ENCODE measurements at regions not wholly inside any gene's neighbourhood (a gene's known extent, or its start where the extent isn't known, plus 50 kb on each side); places are given as distances from the start of the nearest gene placed in this dataset.
A peak's percentile ranks its signal among the peaks of the same experiment; 100 is the strongest.

- H3K27ac ChIP-seq, result no peak overlapping the region
- H3K4me1 ChIP-seq (replicated peaks in 1 of 2), result peaks cover 10 to 12% of the 10 kb centered on the region in 2 donors
- WGBS, 4 donors, result 80 to 93% (median 89%) methylated on average over 2 of the region's 2 CpGs
- H3K9me3 ChIP-seq (replicated peaks in 1 of 3), result no peaks in the 10 kb centered on the region
- H3K4me3 ChIP-seq, result no peak overlapping the region
- no peak for DNase-seq
- TF ChIP-seq CTCF (IDR thresholded peaks at IDR 0.05) (no peak), POLR2A (IDR thresholded peaks at IDR 0.05) (no peak)
- intact Hi-C loops (cut with DNase I), result no loop called here
- no peaks in the 10 kb centered on the region for H3K27me3 ChIP-seq
- no peaks in the 10 kb centered on the region for H3K36me3 ChIP-seq (replicated peaks in 1 of 2)
Observed at GRCh38 chr2:8086357-8086756, 595.5 kb upstream of the ID2 start.

- 75 to 95% (median 83%) methylated on average over 4 of the region's 4 CpGs for WGBS, 4 donors
Observed at GRCh38 chr2:8086796-8087479, 594.9 kb upstream of the ID2 start.

GRCh38 chr2:8087480-8087840, 594.4 kb upstream of the ID2 start:
- intact Hi-C loops (cut with DNase I), result no loop called here
- H3K36me3 ChIP-seq (replicated peaks in 1 of 2), result no peaks in the 10 kb centered on the region
- WGBS, 4 donors, result 69 to 100% (median 95%) methylated on average over 2 to 3 of the region's 3 CpGs
- TF ChIP-seq CTCF (IDR thresholded peaks at IDR 0.05), result no peak
- no peak for TF ChIP-seq POLR2A (IDR thresholded peaks at IDR 0.05)
- H3K4me3 ChIP-seq, result no peak overlapping the region
- peaks cover 10 to 12% of the 10 kb centered on the region in 2 donors for H3K4me1 ChIP-seq (replicated peaks in 1 of 2)
- no peak overlapping the region for H3K27ac ChIP-seq
- H3K27me3 ChIP-seq, result no peaks in the 10 kb centered on the region
- H3K9me3 ChIP-seq (replicated peaks in 1 of 3), result no peaks in the 10 kb centered on the region
- DNase-seq, result no peak

More at GRCh38 chr2:8086796-8087479, 594.9 kb upstream of the ID2 start:
- H3K4me1 ChIP-seq (replicated peaks in 1 of 2), result peaks cover 10 to 12% of the 10 kb centered on the region in 2 donors
- no peak overlapping the region for H3K27ac ChIP-seq
- H3K9me3 ChIP-seq (replicated peaks in 1 of 3), result no peaks in the 10 kb centered on the region
- no peaks in the 10 kb centered on the region for H3K36me3 ChIP-seq (replicated peaks in 1 of 2)
- intact Hi-C loops (cut with DNase I), result no loop called here
- no peak for TF ChIP-seq POLR2A (IDR thresholded peaks at IDR 0.05)
- no peak for TF ChIP-seq CTCF (IDR thresholded peaks at IDR 0.05)
- peak in 2 of 7 donors; percentile 13 to 16 for DNase-seq
- H3K4me3 ChIP-seq, result no peak overlapping the region
- no peaks in the 10 kb centered on the region for H3K27me3 ChIP-seq

- no peaks in the 10 kb centered on the region for H3K27me3 ChIP-seq
- no peaks in the 10 kb centered on the region for H3K9me3 ChIP-seq (replicated peaks in 1 of 3)
- intact Hi-C loops (cut with DNase I), result no loop called here
- H3K4me1 ChIP-seq (replicated peaks in 1 of 2), result peaks cover 10 to 12% of the 10 kb centered on the region in 2 donors
- H3K27ac ChIP-seq, result peak overlapping the region in 2 of 5 donors; percentile 19 to 87
- H3K4me3 ChIP-seq, result no peak overlapping the region
- no peak for DNase-seq
- TF ChIP-seq POLR2A (IDR thresholded peaks at IDR 0.05), result no peak
- 81 to 92% (median 86%) methylated on average over 1 of the region's 1 CpG for WGBS, 4 donors
- H3K36me3 ChIP-seq (replicated peaks in 1 of 2), result no peaks in the 10 kb centered on the region
Observed at GRCh38 chr2:8088810-8089209, 593.0 kb upstream of the ID2 start.

GRCh38 chr2:8089596-8089995, 592.3 kb upstream of the ID2 start:
- Histone ChIP-seq H3K4me3 (no peak overlapping the region), H3K27me3 (no peaks in the 10 kb centered on the region), H3K9me3 (replicated peaks in 1 of 3) (no peaks in the 10 kb centered on the region), H3K36me3 (replicated peaks in 1 of 2) (no peaks in the 10 kb centered on the region), H3K27ac (peak overlapping the region in 3 of 5 donors; percentile 66 to 87 (median 74)), H3K4me1 (replicated peaks in 1 of 2) (peaks cover 10 to 12% of the 10 kb centered on the region in 2 donors)
- TF ChIP-seq POLR2A (IDR thresholded peaks at IDR 0.05) (no peak), CTCF (IDR thresholded peaks at IDR 0.05) (no peak)
- DNase-seq, result peak; percentile 32 to 69 (median 55)
- WGBS, 4 donors, result 38 to 56% (median 43%) methylated on average over 7 of the region's 7 CpGs
- intact Hi-C loops (cut with DNase I), result no loop called here

All from adrenal gland (tissue), 9 donors.